Loucy (cell line): ENCODE measurements at regions not wholly inside any gene's neighbourhood (a gene's known extent, or its start where the extent isn't known, plus 50 kb on each side); places are given as distances from the start of the nearest gene placed in this dataset.

ENCODE experiments used
- EZH2phosphoT487 ChIP-seq: fragments of 200-600 bp; IDR thresholded peaks from 2 replicates; pipeline ENCODE4 v1.6.1; 2018; ENCODE audit warnings: antibody characterized with exemption, mild to moderate bottlenecking, moderate library complexity, borderline replicate concordance
- TF ChIP-seq, protein P1 (sequence below): fragments of 200-600 bp; sonication (generic); conservative IDR thresholded peaks from 2 replicates; pipeline ENCODE4 v1.5.1; 2014; ENCODE audit warnings: mild to moderate bottlenecking, antibody characterized with exemption, low read length

DNA sequence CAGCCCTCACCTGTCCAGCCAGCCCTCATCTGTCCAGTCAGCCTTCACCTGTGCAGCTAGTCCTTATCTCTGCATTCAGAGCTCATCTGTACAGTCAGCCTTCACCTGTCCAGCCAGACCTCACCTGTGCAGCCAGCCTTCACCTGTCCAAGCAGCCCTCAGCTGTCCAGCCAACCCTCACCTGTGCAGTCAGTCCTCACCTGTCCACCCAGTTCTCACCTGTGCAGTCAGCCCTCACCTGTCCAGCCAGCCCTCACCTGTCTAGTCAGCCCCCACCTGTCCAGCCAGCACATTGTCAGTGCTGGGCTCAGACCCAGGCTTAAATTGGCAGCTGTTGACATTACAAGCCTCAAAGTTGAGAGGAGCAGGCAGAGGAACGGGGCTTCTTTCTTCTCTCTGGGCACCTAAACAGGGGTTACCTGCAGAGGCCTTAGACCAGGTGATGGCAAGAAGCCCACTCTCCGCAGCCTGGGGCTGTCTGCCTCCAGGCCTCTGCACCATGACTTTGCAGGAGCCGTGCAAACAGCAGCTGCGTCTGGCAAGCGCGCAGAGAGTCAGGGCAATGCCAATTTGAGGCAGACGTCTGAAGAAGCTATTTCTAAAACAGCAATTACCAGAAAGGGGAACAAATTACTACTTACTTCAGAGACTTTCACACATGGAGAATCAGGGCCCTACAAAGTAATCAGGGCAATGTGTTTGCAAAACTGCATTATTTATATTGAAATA lies 506.1 kb downstream of the NPHP4 start:
- TF ChIP-seq, protein P1, sequence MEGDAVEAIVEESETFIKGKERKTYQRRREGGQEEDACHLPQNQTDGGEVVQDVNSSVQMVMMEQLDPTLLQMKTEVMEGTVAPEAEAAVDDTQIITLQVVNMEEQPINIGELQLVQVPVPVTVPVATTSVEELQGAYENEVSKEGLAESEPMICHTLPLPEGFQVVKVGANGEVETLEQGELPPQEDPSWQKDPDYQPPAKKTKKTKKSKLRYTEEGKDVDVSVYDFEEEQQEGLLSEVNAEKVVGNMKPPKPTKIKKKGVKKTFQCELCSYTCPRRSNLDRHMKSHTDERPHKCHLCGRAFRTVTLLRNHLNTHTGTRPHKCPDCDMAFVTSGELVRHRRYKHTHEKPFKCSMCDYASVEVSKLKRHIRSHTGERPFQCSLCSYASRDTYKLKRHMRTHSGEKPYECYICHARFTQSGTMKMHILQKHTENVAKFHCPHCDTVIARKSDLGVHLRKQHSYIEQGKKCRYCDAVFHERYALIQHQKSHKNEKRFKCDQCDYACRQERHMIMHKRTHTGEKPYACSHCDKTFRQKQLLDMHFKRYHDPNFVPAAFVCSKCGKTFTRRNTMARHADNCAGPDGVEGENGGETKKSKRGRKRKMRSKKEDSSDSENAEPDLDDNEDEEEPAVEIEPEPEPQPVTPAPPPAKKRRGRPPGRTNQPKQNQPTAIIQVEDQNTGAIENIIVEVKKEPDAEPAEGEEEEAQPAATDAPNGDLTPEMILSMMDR = no peak
- TF ChIP-seq EZH2phosphoT487 = no peak
